HCT116 (cell line): ENCODE measurements at regions not wholly inside any gene's neighbourhood (a gene's known extent, or its start where the extent isn't known, plus 50 kb on each side); places are given as distances from the start of the nearest gene placed in this dataset.

Experiments
- ATAC-seq: fragments of 200-7000 bp; cut with Tn5 transposase; 2 replicates; pipeline ENCODE4 v1.9.1; 2020; ENCODE audit warnings: mild to moderate bottlenecking, moderate library complexity
- BruUV-seq: library from RNA; stranded (reverse); fragments of 400-500 nt; replicated peaks from 2 replicates; lab custom pipeline; 2021; lab: Mats Ljungman, UMichigan
- CTCF ChIA-PET: fragments of 300-600 bp; sonication (Branson Sonifier 250); formaldehyde crosslinking; loops from one replicate; lab custom pipeline; 2021; ENCODE audit warnings: antibody characterized with exemption; lab: Charles Lee
- POLR2A ChIA-PET: fragments of 300-600, 350-600 bp; sonication (Branson Sonifier 250); formaldehyde crosslinking; loops from one replicate; lab custom pipeline; 2021; ENCODE audit warnings: antibody characterized with exemption; lab: Charles Lee
- RAD21 ChIA-PET, 2 experiments: fragments of 300-600 bp; sonication (Branson Sonifier 250); formaldehyde crosslinking; loops; one replicate each; lab custom pipeline; 2023; ENCODE audit warnings: low total read pairs in 2 of 2; ENCODE audit not compliant: uncharacterized antibody in 2 of 2, unreplicated experiment in 2 of 2, low non-redundant PET in 1 of 2; lab: Charles Lee
- DNase-seq: peaks from one replicate; pipeline ENCODE4 v3.0.0-alpha.2; 2010; ENCODE audit warnings: low read depth, low spot score
- H2AFZ ChIP-seq: fragments of 200-600 bp; shearing (Covaris generic), sonication (generic); 2 replicates; pipeline ENCODE4 v1.6.1; 2017; ENCODE audit warnings: low read depth, mixed run types, mixed read lengths, antibody characterized with exemption, low read length; ENCODE audit not compliant: poor library complexity, severe bottlenecking
- H3K27ac ChIP-seq: 2 replicates; pipeline ENCODE4 v1.5.1; 2012; ENCODE audit warnings: low read depth, low read length
- H3K27me3 ChIP-seq: fragments of 200-600 bp; sonication (generic); 2 replicates; pipeline ENCODE4 v1.6.1; 2016; ENCODE audit warnings: mixed run types, low read length, mixed read lengths; ENCODE audit not compliant: insufficient read depth
- H3K36me3 ChIP-seq, 2 experiments: fragments of 200-500 bp in 1 of 2; fragments of 200-600 bp in 1 of 2; sonication (Bioruptor generic) in 1 of 2; sonication (generic) in 1 of 2; 2 replicates each; pipeline versions ENCODE4 v1.5.1 to v1.6.1; 2014 to 2016; ENCODE audit warnings: low read length in 2 of 2, inconsistent platforms in 1 of 2, mixed read lengths in 1 of 2, mixed run types in 1 of 2; ENCODE audit not compliant: insufficient read depth in 2 of 2, control insufficient read depth in 1 of 2
- H3K4me1 ChIP-seq, 2 experiments: fragments of 200-600 bp in 1 of 2; sonication (generic) in 1 of 2; 2 replicates each; pipeline versions ENCODE4 v1.5.1 to v1.6.1; 2012 to 2017; ENCODE audit warnings: low read length in 2 of 2, inconsistent platforms in 1 of 2, mild to moderate bottlenecking in 1 of 2, mixed read lengths in 1 of 2, mixed run types in 1 of 2, moderate library complexity in 1 of 2; ENCODE audit not compliant: insufficient read depth in 2 of 2, control insufficient read depth in 1 of 2
- H3K4me2 ChIP-seq: fragments of 200-600 bp; sonication (generic); 2 replicates; pipeline ENCODE4 v1.6.1; 2017; ENCODE audit warnings: mixed run types, low read length, mixed read lengths
- H3K4me3 ChIP-seq, 2 experiments: fragments of 200-600 bp in 1 of 2; sonication (generic) in 1 of 2; replicated peaks in 1 of 2; 2 replicates each; pipeline ENCODE4 v1.5.1; 2011 to 2016; ENCODE audit warnings: low read length in 2 of 2, control low read depth in 1 of 2, low read depth in 1 of 2, mild to moderate bottlenecking in 1 of 2, mixed read lengths in 1 of 2, mixed run types in 1 of 2
- H3K79me2 ChIP-seq: fragments of 200-600 bp; sonication (generic); 2 replicates; pipeline ENCODE4 v1.6.1; 2017; ENCODE audit warnings: mild to moderate bottlenecking, mixed run types, low read length, moderate library complexity, mixed read lengths; ENCODE audit not compliant: insufficient read depth
- H3K9ac ChIP-seq: fragments of 200-600 bp; sonication (generic); 2 replicates; pipeline ENCODE4 v1.6.1; 2016; ENCODE audit warnings: low read length, mixed read lengths
- H3K9me2 ChIP-seq: fragments of 200-600 bp; sonication (generic), shearing (Covaris generic); 2 replicates; pipeline ENCODE4 v1.6.1; 2017; ENCODE audit warnings: mixed run types, mild to moderate bottlenecking, moderate library complexity; ENCODE audit not compliant: insufficient read depth
- H3K9me3 ChIP-seq, 2 experiments: fragments of 200-500 bp in 1 of 2; fragments of 200-600 bp in 1 of 2; sonication (Bioruptor generic) in 1 of 2; sonication (generic) in 1 of 2; 2 replicates each; pipeline ENCODE4 v1.6.1; 2014 to 2017; ENCODE audit warnings: low read length in 2 of 2, mixed read lengths in 2 of 2, inconsistent platforms in 1 of 2, low read depth in 1 of 2, mild to moderate bottlenecking in 1 of 2, mixed run types in 1 of 2, moderate library complexity in 1 of 2; ENCODE audit not compliant: control insufficient read depth in 1 of 2, insufficient read depth in 1 of 2
- H4K20me1 ChIP-seq: fragments of 200-600 bp; sonication (generic), shearing (Covaris generic); 2 replicates; pipeline ENCODE4 v1.6.1; 2017; ENCODE audit warnings: mixed run types, mild to moderate bottlenecking, moderate library complexity; ENCODE audit not compliant: insufficient read depth
- EGR1 ChIP-seq: IDR thresholded peaks from 2 replicates; pipeline ENCODE4 v1.6.1; 2012; ENCODE audit warnings: low read depth
- EZH2phosphoT487 ChIP-seq: fragments of 200-600 bp; IDR thresholded peaks from 2 replicates; pipeline ENCODE4 v1.6.1; 2018; ENCODE audit warnings: antibody characterized with exemption, borderline replicate concordance
- FOSL1 ChIP-seq: IDR thresholded peaks from 2 replicates; pipeline ENCODE4 v1.6.1; 2012; ENCODE audit warnings: low read depth
- POLR2A ChIP-seq: IDR thresholded peaks from 2 replicates; pipeline ENCODE4 v1.7.0; 2011; ENCODE audit warnings: borderline replicate concordance; ENCODE audit not compliant: insufficient read depth, insufficient read length; ENCODE audit errors: extremely low read depth
- RAD21 ChIP-seq: IDR thresholded peaks from 2 replicates; pipeline ENCODE4 v1.6.1; 2012; ENCODE audit warnings: low read depth, mild to moderate bottlenecking
- SP1 ChIP-seq: IDR thresholded peaks from 2 replicates; pipeline ENCODE4 v1.6.1; 2012; ENCODE audit warnings: low read depth
- ZFX ChIP-seq: fragments of 450-650 bp; IDR thresholded peaks from 2 replicates; pipeline ENCODE4 v1.6.1; 2017
- intact Hi-C: fragments of 100-400 bp; cut with micrococcal nuclease; formaldehyde crosslinking; loops from 2 replicates; pipeline ENCODE4 v1.10.0; 2022
- TF ChIP-seq, protein P1 (sequence below): IDR thresholded peaks from 2 replicates; pipeline ENCODE4 v1.6.1; 2012; ENCODE audit warnings: low read depth
- TF ChIP-seq, protein P2 (sequence below): IDR thresholded peaks from 2 replicates; pipeline ENCODE4 v1.6.1; 2012
- TF ChIP-seq, protein P3 (sequence below): IDR thresholded peaks from 2 replicates; pipeline ENCODE4 v1.6.1; 2011; ENCODE audit warnings: mild to moderate bottlenecking, low read length, moderate library complexity; ENCODE audit not compliant: insufficient replicate concordance; ENCODE audit errors: extremely low read depth

DNA sequence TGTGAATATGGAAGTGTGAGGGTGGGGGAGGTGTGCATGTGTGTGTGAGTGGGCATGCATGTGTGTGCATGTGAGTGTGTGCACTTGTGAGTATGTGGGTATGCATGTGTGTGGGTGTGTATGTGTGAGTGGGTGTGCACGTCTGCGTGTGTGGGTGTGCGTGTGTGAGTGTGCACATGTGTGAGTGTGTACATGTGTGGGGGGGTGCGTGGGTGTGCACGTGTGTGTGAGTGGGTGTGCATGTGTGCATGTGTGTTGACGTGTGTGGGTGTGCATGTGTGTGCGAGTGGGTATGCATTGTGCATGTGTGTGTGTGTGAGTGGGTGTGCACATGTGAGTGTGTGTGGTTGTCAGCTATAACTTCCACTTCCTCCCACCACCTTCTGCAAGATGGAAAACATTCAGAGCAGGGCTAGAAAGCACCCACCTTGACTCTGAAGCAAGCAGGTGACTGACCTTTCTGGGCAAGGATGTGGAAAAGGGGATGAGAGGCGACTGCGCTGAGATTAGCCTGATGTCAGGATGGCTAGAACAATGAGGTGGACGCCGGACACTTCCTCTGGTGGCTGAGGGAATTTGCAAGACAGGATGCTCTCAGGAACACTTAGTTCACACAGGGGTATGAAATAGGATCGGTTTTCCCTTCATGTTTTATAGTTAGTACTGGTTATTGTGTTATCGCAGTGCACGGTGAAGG, 103.6 kb downstream of the ACKR3 start:
- H3K4me1 ChIP-seq, result no peaks in the 10 kb centered on the region
- H3K79me2 ChIP-seq, result no peaks in the 10 kb centered on the region
- no peak overlapping the region for H3K9ac ChIP-seq
- ChIA-PET RAD21 (no interaction called here), POLR2A (no interaction called here), CTCF (no interaction called here)
- H3K9me2 ChIP-seq, result no peaks in the 10 kb centered on the region
- H2AFZ ChIP-seq, result no peak overlapping the region
- no peaks in the 10 kb centered on the region for H3K9me3 ChIP-seq
- H3K4me2 ChIP-seq, result no peak overlapping the region
- no peaks in the 10 kb centered on the region for H4K20me1 ChIP-seq
- no peak for DNase-seq
- no peak overlapping the region for H3K4me3 ChIP-seq
- ATAC-seq, result no peak
- H3K27ac ChIP-seq, result no peak overlapping the region
- TF ChIP-seq EZH2phosphoT487 (no peak), RAD21 (no peak), EGR1 (no peak), SP1 (no peak), POLR2A (no peak), FOSL1 (no peak)
- H3K36me3 ChIP-seq, result no peaks in the 10 kb centered on the region
- intact Hi-C loops, result no loop called here
- H3K27me3 ChIP-seq, result peaks cover 41% of the 10 kb centered on the region
- BruUV-seq, result no TSS peak

DNA sequence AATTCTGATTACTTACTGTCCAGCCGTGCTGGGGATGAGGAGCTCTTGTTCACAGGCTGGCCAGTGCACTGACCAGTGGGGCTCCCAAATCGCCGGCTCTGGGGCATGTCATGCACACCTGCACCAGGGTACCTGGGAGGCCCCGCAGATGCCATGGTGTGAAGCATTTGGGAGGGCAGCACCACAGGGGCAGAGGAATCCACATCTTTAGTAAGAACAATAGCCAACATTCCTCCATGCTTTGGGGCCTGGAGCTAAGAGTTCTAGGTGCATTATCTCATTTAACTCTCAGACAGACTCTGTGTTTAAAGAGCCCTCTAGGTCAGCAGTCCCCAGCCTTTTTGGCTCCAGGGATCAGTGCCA, 104.2 kb downstream of the ACKR3 start:
- no peak for ATAC-seq
- CTCF ChIA-PET, result no interaction called here
- intact Hi-C loops, result no loop called here

More for the DNA sequence above, 104.2 kb downstream of the ACKR3 start:
- Histone ChIP-seq H3K79me2 (no peaks in the 10 kb centered on the region), H3K36me3 (no peaks in the 10 kb centered on the region), H3K27ac (no peak overlapping the region), H3K9me3 (no peaks in the 10 kb centered on the region), H3K4me2 (no peak overlapping the region), H3K4me1 (no peaks in the 10 kb centered on the region), H4K20me1 (no peaks in the 10 kb centered on the region), H3K9me2 (no peaks in the 10 kb centered on the region), H3K27me3 (peaks cover 47% of the 10 kb centered on the region), H2AFZ (no peak overlapping the region), H3K9ac (no peak overlapping the region), H3K4me3 (no peak overlapping the region)
- no TSS peak for BruUV-seq
- RAD21 ChIA-PET, result no interaction called here
- TF ChIP-seq, protein P1, sequence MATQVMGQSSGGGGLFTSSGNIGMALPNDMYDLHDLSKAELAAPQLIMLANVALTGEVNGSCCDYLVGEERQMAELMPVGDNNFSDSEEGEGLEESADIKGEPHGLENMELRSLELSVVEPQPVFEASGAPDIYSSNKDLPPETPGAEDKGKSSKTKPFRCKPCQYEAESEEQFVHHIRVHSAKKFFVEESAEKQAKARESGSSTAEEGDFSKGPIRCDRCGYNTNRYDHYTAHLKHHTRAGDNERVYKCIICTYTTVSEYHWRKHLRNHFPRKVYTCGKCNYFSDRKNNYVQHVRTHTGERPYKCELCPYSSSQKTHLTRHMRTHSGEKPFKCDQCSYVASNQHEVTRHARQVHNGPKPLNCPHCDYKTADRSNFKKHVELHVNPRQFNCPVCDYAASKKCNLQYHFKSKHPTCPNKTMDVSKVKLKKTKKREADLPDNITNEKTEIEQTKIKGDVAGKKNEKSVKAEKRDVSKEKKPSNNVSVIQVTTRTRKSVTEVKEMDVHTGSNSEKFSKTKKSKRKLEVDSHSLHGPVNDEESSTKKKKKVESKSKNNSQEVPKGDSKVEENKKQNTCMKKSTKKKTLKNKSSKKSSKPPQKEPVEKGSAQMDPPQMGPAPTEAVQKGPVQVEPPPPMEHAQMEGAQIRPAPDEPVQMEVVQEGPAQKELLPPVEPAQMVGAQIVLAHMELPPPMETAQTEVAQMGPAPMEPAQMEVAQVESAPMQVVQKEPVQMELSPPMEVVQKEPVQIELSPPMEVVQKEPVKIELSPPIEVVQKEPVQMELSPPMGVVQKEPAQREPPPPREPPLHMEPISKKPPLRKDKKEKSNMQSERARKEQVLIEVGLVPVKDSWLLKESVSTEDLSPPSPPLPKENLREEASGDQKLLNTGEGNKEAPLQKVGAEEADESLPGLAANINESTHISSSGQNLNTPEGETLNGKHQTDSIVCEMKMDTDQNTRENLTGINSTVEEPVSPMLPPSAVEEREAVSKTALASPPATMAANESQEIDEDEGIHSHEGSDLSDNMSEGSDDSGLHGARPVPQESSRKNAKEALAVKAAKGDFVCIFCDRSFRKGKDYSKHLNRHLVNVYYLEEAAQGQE, result no peak
- TF ChIP-seq EZH2phosphoT487 (no peak), EGR1 (no peak), POLR2A (no peak), ZFX (no peak), FOSL1 (no peak)
- TF ChIP-seq, protein P2, sequence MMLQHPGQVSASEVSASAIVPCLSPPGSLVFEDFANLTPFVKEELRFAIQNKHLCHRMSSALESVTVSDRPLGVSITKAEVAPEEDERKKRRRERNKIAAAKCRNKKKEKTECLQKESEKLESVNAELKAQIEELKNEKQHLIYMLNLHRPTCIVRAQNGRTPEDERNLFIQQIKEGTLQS, result no peak
- TF ChIP-seq, protein P3, sequence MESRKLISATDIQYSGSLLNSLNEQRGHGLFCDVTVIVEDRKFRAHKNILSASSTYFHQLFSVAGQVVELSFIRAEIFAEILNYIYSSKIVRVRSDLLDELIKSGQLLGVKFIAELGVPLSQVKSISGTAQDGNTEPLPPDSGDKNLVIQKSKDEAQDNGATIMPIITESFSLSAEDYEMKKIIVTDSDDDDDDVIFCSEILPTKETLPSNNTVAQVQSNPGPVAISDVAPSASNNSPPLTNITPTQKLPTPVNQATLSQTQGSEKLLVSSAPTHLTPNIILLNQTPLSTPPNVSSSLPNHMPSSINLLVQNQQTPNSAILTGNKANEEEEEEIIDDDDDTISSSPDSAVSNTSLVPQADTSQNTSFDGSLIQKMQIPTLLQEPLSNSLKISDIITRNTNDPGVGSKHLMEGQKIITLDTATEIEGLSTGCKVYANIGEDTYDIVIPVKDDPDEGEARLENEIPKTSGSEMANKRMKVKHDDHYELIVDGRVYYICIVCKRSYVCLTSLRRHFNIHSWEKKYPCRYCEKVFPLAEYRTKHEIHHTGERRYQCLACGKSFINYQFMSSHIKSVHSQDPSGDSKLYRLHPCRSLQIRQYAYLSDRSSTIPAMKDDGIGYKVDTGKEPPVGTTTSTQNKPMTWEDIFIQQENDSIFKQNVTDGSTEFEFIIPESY, result no peak
- DNase-seq, result no peak
- POLR2A ChIA-PET, result no interaction called here
